GM12874 (cell line): ENCODE measurements at regions not wholly inside any gene's neighbourhood (a gene's known extent, or its start where the extent isn't known, plus 50 kb on each side); places are given as distances from the start of the nearest gene placed in this dataset.

Source experiments
- CTCF ChIP-seq: IDR thresholded peaks from 2 replicates; pipeline ENCODE4 v1.5.1; 2011; ENCODE audit warnings: low read depth, mild to moderate bottlenecking, control low read depth, low read length, moderate library complexity; ENCODE audit not compliant: insufficient read depth

GRCh38 chr7:125125315-125125714 lies 195.7 kb upstream of the POT1 start:
- TF ChIP-seq CTCF, result no peak

- TF ChIP-seq CTCF, result no peak
Measured at GRCh38 chr7:125122173-125122572, 192.5 kb upstream of the POT1 start.

GRCh38 chr7:125119559-125120115 lies 190.0 kb upstream of the POT1 start:
- no peak for TF ChIP-seq CTCF

- no peak for TF ChIP-seq CTCF
Measured at GRCh38 chr7:125118444-125118843, 188.8 kb upstream of the POT1 start.

- no peak for TF ChIP-seq CTCF
Measured at GRCh38 chr7:125112850-125113249, 183.2 kb upstream of the POT1 start.

- no peak for TF ChIP-seq CTCF
Measured at GRCh38 chr7:125099519-125099918, 169.9 kb upstream of the POT1 start.

GRCh38 chr7:125098377-125098970 lies 168.8 kb upstream of the POT1 start:
- TF ChIP-seq CTCF, result no peak

GRCh38 chr7:125090596-125090995 lies 161.0 kb upstream of the POT1 start:
- no peak for TF ChIP-seq CTCF
